Esophagus muscularis mucosa (tissue), 3 donors: ENCODE measurements at regions not wholly inside any gene's neighbourhood (a gene's known extent, or its start where the extent isn't known, plus 50 kb on each side); places are given as distances from the start of the nearest gene placed in this dataset.

Source experiments
- CTCF ChIP-seq, 3 experiments: fragments of 200-600 bp in 2 of 3; fragments of 450-650 bp in 1 of 3; sonication (generic) in 2 of 3; IDR thresholded peaks; one replicate each; pipeline ENCODE4 v1.5.1; 2017 to 2019; ENCODE audit warnings: antibody characterized with exemption in 3 of 3, mild to moderate bottlenecking in 2 of 3, moderate library complexity in 1 of 3
- POLR2A ChIP-seq: fragments of 450-650 bp; IDR thresholded peaks from one replicate; pipeline ENCODE4 v1.6.1; 2017; ENCODE audit warnings: antibody characterized with exemption, moderate library complexity, mild to moderate bottlenecking, low read depth

DNA sequence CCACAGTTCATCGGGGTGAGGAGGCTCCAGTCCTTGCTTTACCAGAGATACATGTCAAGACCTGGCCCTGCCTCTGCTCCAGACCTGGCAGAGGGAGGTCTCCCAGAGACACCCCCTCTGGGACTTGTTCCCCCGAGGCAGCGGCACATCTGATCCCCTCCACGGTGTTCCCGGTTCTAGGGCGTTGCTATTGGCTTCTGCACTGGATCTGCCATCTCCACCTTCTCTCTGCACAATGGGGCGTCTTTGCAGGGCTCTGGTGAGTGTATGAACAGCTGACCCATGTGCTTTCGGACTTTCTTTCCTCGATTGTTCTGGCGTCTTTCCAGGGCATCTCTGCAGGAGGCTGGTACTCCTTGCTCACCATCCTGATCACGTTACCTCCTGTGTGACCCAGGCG, 930.4 kb downstream of the TBC1D22A start:
- TF ChIP-seq CTCF (IDR thresholded peaks at IDR 0.05) = no peak
- no peak for TF ChIP-seq POLR2A
